OCI-LY7 (cell line): ENCODE measurements at regions not wholly inside any gene's neighbourhood (a gene's known extent, or its start where the extent isn't known, plus 50 kb on each side); places are given as distances from the start of the nearest gene placed in this dataset.

Experiments used
- BruUV-seq: library from RNA; stranded (reverse); fragments of 400-500 nt; replicated peaks from 2 replicates; lab custom pipeline; 2021; lab: Mats Ljungman, UMichigan
- CTCF ChIA-PET: fragments of 300-600 bp; sonication (Branson Sonifier 250); formaldehyde crosslinking; loops from one replicate; lab custom pipeline; 2022; ENCODE audit warnings: antibody characterized with exemption; ENCODE audit not compliant: unreplicated experiment; lab: Charles Lee
- POLR2A ChIA-PET: fragments of 300-600 bp; sonication (Branson Sonifier 250); formaldehyde crosslinking; loops from one replicate; lab custom pipeline; 2022; ENCODE audit warnings: antibody characterized with exemption; lab: Charles Lee
- DNase-seq: peaks from one replicate; pipeline ENCODE4 v3.0.0-alpha.2; 2015; ENCODE audit warnings: low spot score
- H2AFZ ChIP-seq: fragments of 200-600 bp; sonication (generic), shearing (Covaris generic); 2 replicates; pipeline ENCODE4 v1.6.1; 2014; ENCODE audit warnings: mild to moderate bottlenecking, antibody characterized with exemption, low read length, moderate library complexity
- H3K27ac ChIP-seq: fragments of 200-600 bp; sonication (generic); 2 replicates; pipeline ENCODE4 v1.5.1; 2014; ENCODE audit warnings: mixed run types, low read depth, mild to moderate bottlenecking, moderate library complexity, low read length, inconsistent platforms; ENCODE audit not compliant: poor library complexity, severe bottlenecking
- H3K36me3 ChIP-seq: fragments of 200-600 bp; sonication (generic); 2 replicates; pipeline ENCODE4 v1.6.1; 2014; ENCODE audit warnings: mild to moderate bottlenecking, antibody characterized with exemption, low read length, moderate library complexity, mixed read lengths; ENCODE audit not compliant: insufficient read depth
- H3K4me1 ChIP-seq: fragments of 200-600 bp; sonication (generic); 2 replicates; pipeline ENCODE4 v1.5.1; 2014; ENCODE audit warnings: mild to moderate bottlenecking, low read length; ENCODE audit not compliant: insufficient read depth, poor library complexity, severe bottlenecking
- H3K4me2 ChIP-seq: fragments of 200-600 bp; sonication (generic); 2 replicates; pipeline ENCODE4 v1.6.1; 2014; ENCODE audit warnings: mild to moderate bottlenecking, low read length
- H3K4me3 ChIP-seq: fragments of 200-600 bp; sonication (generic); 2 replicates; pipeline ENCODE4 v1.5.1; 2014; ENCODE audit warnings: mild to moderate bottlenecking, low read depth, low read length; ENCODE audit not compliant: poor library complexity, severe bottlenecking
- H3K79me2 ChIP-seq: fragments of 200-600 bp; sonication (generic); 2 replicates; pipeline ENCODE4 v1.6.1; 2016; ENCODE audit warnings: low read depth, mild to moderate bottlenecking, low read length, moderate library complexity, mixed read lengths; ENCODE audit not compliant: insufficient read depth
- H3K9me2 ChIP-seq: fragments of 200-600 bp; sonication (generic); 2 replicates; pipeline ENCODE4 v1.6.1; 2016; ENCODE audit warnings: mild to moderate bottlenecking, low read length, mixed read lengths; ENCODE audit not compliant: insufficient read depth
- H3K9me3 ChIP-seq: fragments of 200-600 bp; sonication (generic); 2 replicates; pipeline ENCODE4 v1.6.1; 2014; ENCODE audit warnings: mild to moderate bottlenecking, mixed run types, low read length, mixed read lengths
- H4K20me1 ChIP-seq: fragments of 200-600 bp; sonication (generic); 2 replicates; pipeline ENCODE4 v1.6.1; 2014; ENCODE audit warnings: mild to moderate bottlenecking, antibody characterized with exemption, low read length, moderate library complexity, mixed read lengths; ENCODE audit not compliant: insufficient read depth
- CTCF ChIP-seq: fragments of 200-600 bp; sonication (generic); conservative IDR thresholded peaks from 2 replicates; pipeline ENCODE4 v1.5.1; 2014; ENCODE audit warnings: mild to moderate bottlenecking, antibody characterized with exemption, low read length, moderate library complexity, mixed read lengths
- EZH2phosphoT487 ChIP-seq: fragments of 200-600 bp; sonication (generic); IDR thresholded peaks from 2 replicates; pipeline ENCODE4 v1.6.1; 2018; ENCODE audit warnings: low read depth, borderline replicate concordance, mild to moderate bottlenecking, mixed run types, antibody characterized with exemption, low read length, moderate library complexity, mixed read lengths
- intact Hi-C: fragments of 100-400 bp; cut with micrococcal nuclease; formaldehyde crosslinking; loops from one replicate; pipeline ENCODE4 v1.10.0; 2022; ENCODE audit not compliant: unreplicated experiment

GRCh38 chr22:49303781-49304461 is 523.8 kb downstream of the BRD1 start:
- TF ChIP-seq CTCF (no peak), EZH2phosphoT487 (no peak)
- Histone ChIP-seq H3K79me2 (no peaks in the 10 kb centered on the region), H3K36me3 (no peaks in the 10 kb centered on the region), H3K4me3 (no peak overlapping the region), H4K20me1 (no peaks in the 10 kb centered on the region), H3K4me2 (no peak overlapping the region), H2AFZ (no peak overlapping the region), H3K9me3 (no peaks in the 10 kb centered on the region), H3K27ac (no peak overlapping the region), H3K9me2 (no peaks in the 10 kb centered on the region), H3K4me1 (peaks cover 31% of the 10 kb centered on the region)
- CTCF ChIA-PET, result no interaction called here
- DNase-seq, result no peak
- no TSS peak for BruUV-seq
- intact Hi-C loops, result loop anchor here (2.0 to 10.0 kb wide), 2 partner anchors 47 to 421 kb away; no protein-coding TSS in a partner anchor
- POLR2A ChIA-PET, result interaction anchor here (1.4 kb wide), 1 partner anchor 16 kb away, joined by 3 read pairs; no protein-coding TSS in a partner anchor

GRCh38 chr22:49303061-49303735 is 524.5 kb downstream of the BRD1 start:
- Histone ChIP-seq H3K9me2 (no peaks in the 10 kb centered on the region), H4K20me1 (no peaks in the 10 kb centered on the region), H2AFZ (no peak overlapping the region), H3K4me1 (peaks cover 31% of the 10 kb centered on the region), H3K4me2 (no peak overlapping the region), H3K27ac (no peak overlapping the region), H3K79me2 (no peaks in the 10 kb centered on the region), H3K9me3 (no peaks in the 10 kb centered on the region), H3K4me3 (no peak overlapping the region), H3K36me3 (no peaks in the 10 kb centered on the region)
- ChIA-PET POLR2A (no interaction called here), CTCF (no interaction called here)
- TF ChIP-seq CTCF (no peak), EZH2phosphoT487 (no peak)
- BruUV-seq, result no TSS peak
- intact Hi-C loops, result loop anchor here (10.0 kb wide), 1 partner anchor 422 kb away; no protein-coding TSS in a partner anchor
- no peak for DNase-seq

- ChIA-PET CTCF (no interaction called here), POLR2A (no interaction called here)
- no peak for DNase-seq
- Histone ChIP-seq H3K27ac (no peak overlapping the region), H2AFZ (no peak overlapping the region), H3K79me2 (no peaks in the 10 kb centered on the region), H3K4me3 (no peak overlapping the region), H4K20me1 (no peaks in the 10 kb centered on the region), H3K36me3 (no peaks in the 10 kb centered on the region), H3K9me3 (no peaks in the 10 kb centered on the region), H3K4me2 (no peak overlapping the region), H3K9me2 (no peaks in the 10 kb centered on the region), H3K4me1 (peaks cover 28% of the 10 kb centered on the region)
- BruUV-seq, result no TSS peak
- intact Hi-C loops, result loop anchor here (10.0 kb wide), 1 partner anchor 422 kb away; no protein-coding TSS in a partner anchor
- TF ChIP-seq CTCF (no peak), EZH2phosphoT487 (no peak)
Measured at GRCh38 chr22:49302530-49302929, 525.1 kb downstream of the BRD1 start.
